AG08396 (cell line): ENCODE measurements at regions not wholly inside any gene's neighbourhood (a gene's known extent, or its start where the extent isn't known, plus 50 kb on each side); places are given as distances from the start of the nearest gene placed in this dataset.
"Not testable (repeated sequence)": the region's sequence is repeated elsewhere in the genome, so short reads cannot be mapped to it uniquely, and the experiment has no call there.

Experiments used
- DNase-seq: peaks from one replicate; pipeline ENCODE4 v3.0.0; 2012; ENCODE audit warnings: low spot score, mixed read lengths

DNA sequence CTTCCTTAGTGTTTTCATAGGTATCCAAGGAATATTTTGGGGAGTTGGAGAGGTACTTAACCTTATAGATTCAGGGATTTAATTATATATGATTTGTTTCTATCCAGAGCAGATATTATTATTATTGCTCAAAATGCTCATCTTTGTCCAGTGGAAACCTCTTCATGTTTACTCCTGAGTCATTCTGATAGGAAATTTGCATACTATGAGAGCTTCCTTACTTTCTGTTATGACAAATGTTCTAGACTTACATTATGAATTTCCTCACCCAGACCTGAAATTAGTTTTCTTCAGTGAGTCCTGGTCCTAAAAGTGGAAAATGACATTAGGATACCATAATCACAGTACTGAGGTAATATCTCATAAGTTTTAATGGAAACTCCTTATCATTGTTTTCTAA is 57.5 kb upstream of the PLPPR5 start:
- DNase-seq, result no peak

DNA sequence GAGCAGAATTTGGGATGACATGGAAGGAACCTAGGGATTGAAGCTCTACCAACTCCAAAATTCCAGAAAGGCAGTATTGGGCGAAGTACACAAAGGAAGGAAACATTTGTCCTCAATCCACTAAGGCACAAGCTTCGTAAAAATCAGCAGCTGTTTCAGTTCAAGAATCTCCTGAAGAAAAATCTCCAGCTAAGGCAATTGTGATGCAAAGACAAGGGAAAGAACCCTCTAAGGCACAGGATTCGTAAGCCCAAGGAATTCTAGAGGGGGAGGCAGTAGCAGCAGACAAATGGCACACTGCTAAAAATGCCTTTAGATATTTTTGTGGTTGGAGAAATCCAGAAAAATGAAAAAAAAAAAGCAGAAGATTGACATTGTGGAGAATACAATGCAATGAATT is 64.5 kb upstream of the PLPPR5 start:
- DNase-seq, result no peak

DNA sequence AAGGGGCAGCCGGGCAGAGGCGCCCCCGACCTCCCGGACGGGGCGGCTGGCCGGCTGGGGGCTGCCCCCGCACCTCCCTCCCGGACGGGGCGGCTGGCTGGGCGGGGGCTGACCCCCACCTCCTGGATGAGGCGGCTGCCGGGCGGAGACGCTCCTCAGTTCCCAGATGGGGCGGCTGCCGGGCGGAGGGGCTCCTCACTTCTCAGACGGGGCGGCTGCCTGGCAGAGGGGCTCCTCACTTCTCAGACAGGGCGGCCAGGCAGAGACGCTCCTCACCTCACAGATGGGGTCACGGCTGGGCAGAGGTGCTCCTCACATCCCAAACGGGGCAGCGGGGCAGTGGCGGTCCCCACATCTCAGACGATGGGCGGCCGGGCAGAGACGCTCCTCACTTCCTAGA is 73.9 kb upstream of the PLPPR5 start:
- DNase-seq, result not testable (repeated sequence)

DNA sequence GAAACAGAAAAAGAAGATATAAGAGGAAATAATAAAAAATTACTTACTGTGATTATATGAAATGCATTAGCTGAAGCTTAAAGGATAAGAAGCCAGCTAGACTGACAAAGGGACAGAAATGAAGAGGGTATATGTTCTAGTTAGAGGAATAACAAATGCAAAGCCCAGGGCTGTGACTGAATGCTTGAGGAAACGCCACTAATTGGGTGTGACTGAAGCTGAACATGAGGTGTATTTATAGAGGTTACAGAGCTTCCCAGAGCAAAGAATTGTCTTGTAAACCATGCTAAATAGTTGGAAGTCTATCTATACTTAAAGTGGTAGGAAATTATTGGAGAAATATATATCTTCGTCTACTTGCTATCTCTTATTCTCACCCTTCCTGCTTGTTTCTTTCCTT is 77.7 kb upstream of the PLPPR5 start:
- DNase-seq, result no peak

DNA sequence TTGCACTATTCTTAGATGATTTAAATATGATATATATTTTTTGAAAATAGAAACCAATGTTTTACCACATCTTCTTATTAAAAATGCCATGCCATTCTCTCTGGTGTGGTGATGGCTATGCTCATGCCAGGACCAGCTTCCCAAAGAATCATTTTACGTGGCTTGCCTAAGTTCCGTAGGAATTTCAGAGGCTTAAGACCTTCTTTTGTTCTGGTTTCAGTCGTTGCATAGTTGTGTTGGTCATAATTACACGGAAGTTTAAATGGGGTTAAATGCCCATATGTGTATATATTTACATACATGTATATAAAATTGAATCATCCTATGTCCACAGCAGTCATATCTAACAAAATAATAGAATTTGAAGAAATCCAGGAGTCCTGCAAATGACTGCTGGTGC is 78.7 kb upstream of the PLPPR5 start:
- DNase-seq, result no peak

DNA sequence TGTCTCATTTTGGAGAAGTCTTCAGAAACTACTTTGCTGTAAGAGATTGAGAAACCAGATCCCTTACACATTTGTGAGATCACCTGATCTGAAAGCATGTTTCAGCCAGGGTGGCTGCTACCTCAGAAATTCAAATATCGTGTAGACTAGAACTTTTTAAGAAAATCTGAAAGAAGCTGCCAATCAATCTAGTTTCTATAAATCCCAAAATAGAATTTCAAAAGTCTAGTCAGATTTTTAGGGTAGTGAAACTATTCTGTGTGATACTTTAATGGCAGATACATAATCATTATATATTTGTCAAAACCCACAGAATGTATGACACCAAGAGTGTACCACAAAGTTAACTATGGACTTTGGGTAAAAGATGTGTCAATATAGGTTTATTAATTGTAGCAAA is 79.9 kb upstream of the PLPPR5 start:
- no peak for DNase-seq

DNA sequence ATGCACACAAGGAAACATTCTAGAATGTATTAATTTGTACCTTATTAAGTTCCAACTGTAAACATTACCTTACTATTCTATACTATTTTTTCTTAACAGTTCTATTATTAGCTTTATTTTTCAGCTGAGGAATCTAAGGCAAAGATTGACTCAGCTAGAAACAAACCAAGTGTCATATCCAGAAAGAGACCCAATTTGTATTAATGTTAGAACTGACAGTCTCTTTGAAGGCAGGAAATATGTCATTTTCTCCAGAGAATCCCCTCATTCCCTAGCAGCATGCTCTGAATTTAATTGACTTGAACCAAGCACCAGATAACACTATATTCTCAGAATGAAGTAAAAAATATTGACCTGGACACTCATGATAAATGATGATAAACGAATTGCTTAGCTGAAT is 81.4 kb upstream of the PLPPR5 start:
- no peak for DNase-seq

DNA sequence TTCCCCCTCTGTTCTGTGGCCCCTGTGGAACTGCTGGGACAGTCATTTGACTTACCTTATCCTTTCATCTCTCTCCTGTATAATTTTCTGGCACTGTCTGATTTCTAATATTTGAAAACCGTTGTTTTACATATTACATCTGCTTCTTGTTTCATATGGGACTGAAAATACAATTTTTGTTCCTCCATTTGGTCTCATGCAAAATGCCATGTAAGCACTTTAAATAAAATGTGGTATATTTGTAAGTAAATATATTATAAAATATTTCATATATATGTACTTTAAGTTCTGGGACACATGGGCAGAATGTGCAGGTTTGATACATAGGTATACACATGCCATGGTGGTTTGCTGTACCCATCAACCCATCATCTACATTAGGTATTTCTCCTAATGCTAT is 93.9 kb upstream of the PLPPR5 start:
- no peak for DNase-seq

DNA sequence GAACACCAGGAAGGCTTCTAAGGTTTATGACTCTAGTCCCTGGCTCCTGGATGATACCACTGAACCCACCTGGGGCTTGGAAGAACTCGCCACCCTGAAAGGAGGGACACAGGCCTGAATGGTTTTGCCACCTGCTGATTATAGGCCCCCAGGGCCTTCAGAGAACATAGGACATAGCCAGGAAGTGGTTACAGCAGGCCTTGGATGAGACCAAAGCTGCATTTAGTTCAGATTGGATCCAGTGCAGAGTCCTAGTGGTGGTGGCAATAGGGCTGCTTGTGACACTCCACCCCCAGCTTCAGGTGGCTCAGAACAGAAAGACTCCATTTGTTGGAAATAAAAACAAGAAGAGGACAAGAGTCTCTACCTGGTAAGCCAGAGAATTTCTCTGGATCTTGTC is 101.6 kb upstream of the PLPPR5 start:
- no peak for DNase-seq

DNA sequence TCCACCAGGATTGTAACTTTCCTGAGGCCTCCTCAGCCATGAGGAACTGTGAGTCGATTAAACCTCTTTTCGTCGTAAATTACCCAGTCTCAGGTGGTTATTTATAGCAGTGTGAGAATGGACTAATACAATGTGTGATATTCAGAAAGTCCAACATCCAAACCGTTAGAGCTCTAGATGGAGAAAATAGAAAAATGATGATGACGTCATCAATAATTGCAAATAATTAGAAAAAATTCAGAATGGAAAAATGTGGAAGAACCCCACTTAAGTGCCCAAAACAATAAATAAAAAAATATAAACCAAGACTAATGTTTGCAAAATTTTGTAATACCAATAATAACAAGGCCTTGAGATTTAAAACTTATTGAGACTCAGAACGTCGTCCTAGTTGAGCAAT is 103.0 kb upstream of the PLPPR5 start:
- no peak for DNase-seq

DNA sequence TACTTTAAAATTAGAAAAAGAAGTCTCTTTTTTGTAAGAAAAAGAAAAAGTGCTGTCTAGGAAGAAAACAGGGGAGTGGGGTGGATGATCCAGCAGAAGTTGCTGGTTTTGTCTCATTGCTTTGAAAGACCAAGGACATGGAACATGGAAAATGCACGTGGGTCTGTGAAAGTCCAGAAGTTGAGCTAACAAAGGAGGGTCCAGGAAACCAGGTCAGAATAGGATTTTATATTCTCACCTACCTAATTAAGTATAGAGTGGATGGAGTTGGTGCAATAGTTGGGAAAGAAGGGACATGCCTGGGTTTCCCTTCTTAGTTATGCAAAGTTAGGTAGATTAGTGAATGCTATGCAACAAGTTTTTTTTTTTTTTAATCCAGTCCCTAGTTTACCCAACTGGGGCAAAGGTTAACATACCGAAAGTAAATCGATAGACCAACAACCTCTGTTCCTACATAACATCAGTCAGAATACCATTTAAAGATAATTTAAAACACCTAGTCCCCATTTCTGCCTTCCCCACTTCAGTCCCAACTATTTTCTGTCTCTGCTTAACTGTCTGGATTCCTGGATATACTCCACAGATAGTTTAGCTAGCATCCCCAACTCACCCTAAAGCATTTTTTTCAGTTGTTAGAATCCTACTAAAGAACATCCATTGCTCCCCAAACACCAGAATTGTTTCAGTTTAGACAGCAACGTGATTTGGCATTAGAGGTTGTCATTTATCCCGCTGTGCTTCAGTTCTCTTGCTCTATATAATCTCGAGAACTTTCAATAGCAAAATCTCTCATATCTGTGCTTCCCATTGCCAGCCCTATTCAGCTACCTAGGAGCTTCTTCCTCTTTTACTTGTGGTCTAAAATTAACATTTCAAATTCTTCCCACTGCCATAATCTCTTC is 105.7 kb upstream of the PLPPR5 start:
- no peak for DNase-seq

DNA sequence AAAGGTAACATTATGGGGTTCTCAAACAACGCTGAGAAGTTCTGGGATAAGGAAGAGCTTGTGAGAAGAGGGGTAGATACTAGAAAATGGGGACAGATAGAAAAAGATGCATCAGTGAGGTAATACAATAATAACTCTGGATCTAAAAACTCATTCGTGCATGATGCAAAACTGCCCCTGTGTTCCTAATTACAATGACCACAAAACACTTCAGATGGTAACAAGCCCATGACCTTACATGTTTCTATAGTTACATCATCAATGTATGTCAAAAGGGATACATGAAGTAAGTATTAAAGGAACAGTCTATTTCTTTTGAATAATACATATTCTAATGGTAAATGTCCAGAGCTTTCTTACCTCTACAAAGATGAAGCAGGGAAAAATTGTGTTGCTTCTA is 110.6 kb upstream of the PLPPR5 start:
- DNase-seq, result no peak

DNA sequence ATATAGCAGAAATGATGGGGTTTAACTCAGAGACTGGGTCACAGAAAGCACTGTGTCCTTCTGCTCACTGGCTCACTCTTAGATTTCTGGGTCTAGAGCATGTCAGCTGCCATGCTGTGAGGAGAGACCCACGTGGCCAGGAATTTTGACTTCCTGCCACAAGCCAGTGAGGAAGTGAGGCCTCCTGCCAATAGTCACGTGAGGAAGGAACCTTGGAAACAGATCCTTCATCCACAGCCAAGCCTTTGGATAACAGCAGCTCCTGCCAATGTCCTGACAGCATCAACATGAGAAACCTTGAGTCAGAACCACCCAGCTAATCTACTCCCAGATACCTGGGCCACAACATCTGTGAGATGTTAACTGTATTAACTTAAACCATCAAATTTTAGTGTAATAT is 114.5 kb upstream of the PLPPR5 start:
- no peak for DNase-seq

DNA sequence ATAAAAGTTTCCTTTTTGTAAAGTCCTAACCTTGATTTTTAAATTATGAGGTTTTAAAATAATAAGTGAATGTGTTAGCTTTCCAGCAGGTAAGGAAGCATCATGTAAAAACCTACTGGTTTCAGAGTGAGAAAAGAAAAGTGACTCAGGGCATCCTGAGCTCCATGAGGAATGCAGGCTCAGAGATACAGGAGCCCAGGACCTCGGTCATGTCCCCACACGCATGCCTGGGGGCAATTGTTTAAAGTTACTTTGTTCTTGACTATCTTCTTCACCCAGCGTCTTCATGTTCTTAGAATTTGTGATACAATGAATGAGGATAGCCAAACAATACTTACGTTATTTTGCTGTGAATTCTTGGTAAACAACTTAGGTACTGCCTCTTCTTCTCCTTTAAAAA is 117.4 kb upstream of the PLPPR5 start:
- no peak for DNase-seq

DNA sequence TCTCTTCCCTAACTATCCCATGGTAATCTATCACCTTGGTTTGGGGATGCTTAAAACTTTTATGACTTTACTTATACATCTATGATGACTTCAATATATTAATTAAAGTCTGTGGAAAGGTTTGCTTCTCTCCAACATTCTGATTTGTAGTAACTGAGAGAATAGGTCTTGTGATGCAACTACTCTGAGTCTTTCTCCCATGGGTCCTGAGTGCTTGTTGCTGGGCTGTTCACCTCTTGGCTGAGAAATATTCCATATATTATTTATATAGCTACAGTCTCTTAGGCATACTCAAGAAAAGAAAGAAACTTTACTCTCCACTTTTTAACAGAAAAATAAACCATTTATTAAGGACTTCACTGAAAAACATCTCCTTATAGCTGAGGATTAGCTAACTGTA is 119.3 kb upstream of the PLPPR5 start:
- DNase-seq, result no peak

DNA sequence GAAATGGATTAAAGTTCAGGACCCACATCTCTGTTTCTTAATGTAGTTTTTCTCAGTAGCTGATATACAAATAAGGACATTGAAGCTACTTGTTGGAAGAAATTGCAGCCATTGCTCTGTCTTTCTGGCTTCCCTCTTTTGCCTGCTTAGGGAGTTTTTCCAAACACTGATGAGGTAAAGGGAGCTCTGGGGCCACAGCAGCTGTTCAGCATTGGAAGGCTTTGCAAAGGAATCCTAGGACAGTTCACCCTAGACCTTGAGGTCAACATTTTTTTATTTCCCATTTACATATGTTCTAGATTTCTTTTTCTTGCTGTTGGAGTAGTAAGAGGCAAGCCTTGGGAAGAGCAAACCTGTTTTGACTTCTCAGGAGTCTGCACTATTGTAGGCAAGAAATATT is 126.9 kb upstream of the PLPPR5 start:
- DNase-seq, result no peak

DNA sequence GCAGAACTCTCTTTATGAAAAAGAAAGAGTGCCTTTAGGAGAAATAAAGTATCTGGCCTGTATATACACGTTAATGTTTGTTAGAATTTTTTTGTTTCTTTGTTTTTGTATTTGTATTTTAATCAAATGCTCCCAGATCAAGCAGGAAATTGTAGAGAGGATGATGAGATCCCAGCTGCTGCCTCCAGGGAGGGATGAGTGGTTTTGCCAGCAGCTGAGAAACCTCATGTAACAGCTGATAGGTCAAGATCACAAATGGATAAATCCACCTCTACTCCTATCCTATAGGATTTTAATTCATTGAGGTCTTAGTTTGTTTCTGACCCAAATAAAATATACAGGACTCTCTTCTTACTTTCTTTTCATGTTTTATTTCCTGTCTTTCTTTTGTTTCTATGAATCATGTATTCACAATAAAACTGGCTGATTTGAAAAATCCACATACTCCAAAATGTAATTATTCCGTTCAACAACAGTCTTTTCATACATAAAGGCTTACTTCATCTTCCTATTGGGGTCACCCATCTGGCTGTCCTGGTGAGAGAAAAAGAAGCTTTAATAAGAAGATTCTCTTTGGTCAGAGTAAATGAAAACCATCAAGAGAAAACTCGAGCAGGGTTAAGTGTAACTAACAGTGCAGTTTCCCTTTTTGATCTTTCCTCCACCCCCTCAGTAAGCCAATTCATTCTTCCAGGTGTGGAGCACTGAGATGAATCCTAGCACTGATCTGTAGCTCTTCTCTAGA is 129.3 kb upstream of the PLPPR5 start:
- no peak for DNase-seq

DNA sequence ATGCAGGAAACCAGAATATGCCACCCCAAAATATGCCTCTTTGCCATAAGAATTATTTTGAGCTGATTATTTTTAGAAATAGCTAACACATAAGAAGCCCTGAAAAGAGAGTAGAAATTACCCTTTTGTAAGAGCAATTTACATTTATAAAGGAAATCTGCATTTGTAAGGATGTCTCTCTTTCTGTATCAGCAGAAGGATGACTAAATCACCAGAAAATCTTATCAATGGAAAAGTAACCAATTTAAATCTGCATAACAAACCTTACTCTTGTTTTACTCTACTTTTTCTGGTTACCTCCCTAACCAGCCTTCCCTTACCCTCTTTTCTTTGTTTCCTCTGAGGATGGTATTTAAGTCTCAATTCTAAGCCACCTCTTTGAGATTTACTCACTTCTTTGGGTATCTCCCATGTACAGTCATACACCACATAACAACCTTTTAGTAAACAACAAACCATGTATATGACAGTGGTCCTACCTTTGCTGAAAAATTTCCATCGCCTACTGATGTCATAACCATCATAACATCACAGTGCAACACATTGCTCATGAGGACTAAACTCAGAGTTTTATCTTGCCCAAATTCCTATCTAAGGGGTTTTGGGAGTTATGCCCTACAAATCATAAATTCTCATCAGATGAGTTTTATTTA is 126.6 kb upstream of the PLPPR4 start:
- no peak for DNase-seq

DNA sequence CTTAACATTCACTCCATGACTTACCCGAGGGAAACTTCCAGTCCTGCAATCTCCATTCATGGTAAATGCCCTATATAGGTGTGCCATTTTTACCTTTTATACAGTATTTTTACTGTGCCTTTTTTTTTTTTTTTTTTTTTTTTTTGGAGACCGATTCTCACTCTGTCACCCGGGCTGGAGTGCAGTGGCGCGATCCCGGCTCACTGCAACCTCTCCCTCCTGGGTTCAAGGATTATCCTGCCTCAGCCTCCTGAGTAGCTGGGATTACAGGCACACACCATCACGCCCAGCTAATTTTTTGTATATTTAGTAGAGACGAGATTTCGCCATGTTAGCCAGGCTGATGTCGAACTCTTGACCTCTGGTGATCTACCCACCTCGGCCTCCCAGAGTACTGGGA is 124.4 kb upstream of the PLPPR4 start:
- DNase-seq, result no peak

DNA sequence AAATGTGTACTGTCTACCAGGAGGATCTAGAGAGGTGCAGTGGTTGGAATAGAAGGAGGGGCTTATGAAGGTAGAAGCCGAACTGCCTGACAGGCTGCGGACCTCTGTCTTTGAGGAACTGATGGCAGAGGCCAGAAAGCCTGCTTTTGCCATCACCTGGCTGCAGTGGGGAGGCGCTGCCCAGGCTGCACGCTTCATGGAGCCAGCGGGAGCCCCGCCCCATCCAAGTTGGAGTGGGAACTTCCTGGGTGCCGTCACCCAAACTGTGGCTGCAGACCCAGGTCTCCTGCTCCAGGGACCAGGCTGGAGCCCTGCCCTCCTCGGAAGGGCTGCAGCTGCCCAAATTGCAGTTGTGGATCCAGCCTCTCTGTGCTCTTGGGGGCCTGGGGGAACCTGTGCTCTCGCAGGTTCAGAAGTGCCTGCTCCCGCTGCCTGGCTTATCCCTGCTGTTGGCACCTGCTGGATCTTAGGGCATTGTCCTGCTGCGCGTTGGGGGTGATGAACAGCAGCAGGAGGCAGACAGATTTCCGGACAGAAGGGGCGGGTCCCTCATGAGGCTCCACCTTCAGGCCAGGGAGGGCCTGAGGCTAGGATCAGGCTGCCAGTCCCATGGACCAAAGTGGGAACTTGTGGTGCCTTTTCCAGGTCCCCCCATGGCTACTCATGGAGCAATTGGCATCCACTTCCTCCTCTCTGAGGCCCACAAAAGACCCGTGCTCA is 118.0 kb upstream of the PLPPR4 start:
- DNase-seq, result no peak

DNA sequence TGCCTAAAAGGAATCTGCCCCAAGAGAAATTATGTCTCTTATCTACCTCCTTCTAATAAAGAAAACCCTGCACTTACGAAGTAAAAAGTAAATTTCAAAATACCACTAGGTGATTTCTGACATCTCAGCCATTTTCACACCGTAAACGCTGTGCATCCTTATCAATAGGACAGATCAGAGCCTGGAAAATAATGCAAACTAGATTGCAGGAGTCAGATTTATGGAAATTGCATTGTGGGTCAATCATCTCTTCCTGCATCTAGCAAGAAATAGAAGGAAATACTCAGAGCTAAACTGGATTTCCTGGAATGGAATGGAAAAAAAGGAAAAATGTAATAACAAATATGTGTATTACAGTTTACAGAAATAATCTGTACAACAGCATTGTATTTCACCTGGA is 114.3 kb upstream of the PLPPR4 start:
- no peak for DNase-seq

DNA sequence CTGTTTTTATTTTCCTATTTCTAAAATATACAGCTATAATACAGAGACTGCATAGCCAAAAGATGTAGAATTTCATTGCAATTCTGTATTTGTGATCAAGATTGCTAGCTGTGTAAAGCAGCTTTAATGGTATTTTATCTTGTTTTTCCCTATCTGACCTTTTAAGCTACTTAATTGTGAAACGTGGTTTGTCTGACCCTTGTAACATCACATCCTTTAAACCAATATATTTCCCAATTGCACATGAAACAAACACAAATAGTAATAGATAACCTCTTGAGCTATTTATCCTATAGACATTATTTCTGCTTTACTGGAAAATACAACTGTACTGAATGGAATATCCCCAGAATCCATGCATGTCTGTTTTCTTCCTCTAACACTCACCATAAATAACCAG is 112.2 kb upstream of the PLPPR4 start:
- DNase-seq, result no peak
